ENCODE measurements at regions not wholly inside any gene's neighbourhood (a gene's known extent, or its start where the extent isn't known, plus 50 kb on each side); places are given as distances from the start of the nearest gene placed in this dataset.

GRCh38 chr2:234666911-234667310 lies 170.0 kb upstream of the ARL4C start:
- no peak for DNase-seq (ENCODE audit: low spot score in 2 of 2)
- Histone ChIP-seq H3K9me3 (peaks cover 3% of the 10 kb centered on the region), H3K36me3 (no peaks in the 10 kb centered on the region), H3K27me3 (no peaks in the 10 kb centered on the region), H3K27ac (no peak overlapping the region), H3K4me1 (no peaks in the 10 kb centered on the region), H3K4me3 (no peak overlapping the region)
- no peak for TF ChIP-seq EP300 (IDR thresholded peaks at IDR 0.05)
- no peak for TF ChIP-seq POLR2A (IDR thresholded peaks at IDR 0.05)
- TF ChIP-seq POLR2AphosphoS5 (IDR thresholded peaks at IDR 0.05) = no peak
- no peak for TF ChIP-seq CTCF (IDR thresholded peaks at IDR 0.05)
- WGBS = 94% methylated on average over 3 of the region's 3 CpGs

GRCh38 chr2:234665304-234665703 lies 168.4 kb upstream of the ARL4C start:
- Histone ChIP-seq H3K27me3 (no peaks in the 10 kb centered on the region), H3K36me3 (no peaks in the 10 kb centered on the region), H3K27ac (no peak overlapping the region), H3K9me3 (peaks cover 3% of the 10 kb centered on the region), H3K4me3 (no peak overlapping the region), H3K4me1 (no peaks in the 10 kb centered on the region)
- WGBS = 94% methylated on average over 1 of the region's 1 CpG
- no peak for TF ChIP-seq EP300 (IDR thresholded peaks at IDR 0.05)
- no peak for TF ChIP-seq CTCF (IDR thresholded peaks at IDR 0.05)
- no peak for TF ChIP-seq POLR2AphosphoS5 (IDR thresholded peaks at IDR 0.05)
- TF ChIP-seq POLR2A (IDR thresholded peaks at IDR 0.05) = no peak
- DNase-seq (ENCODE audit: low spot score in 2 of 2) = no peak

- Histone ChIP-seq H3K4me3 (no peak overlapping the region), H3K4me1 (no peaks in the 10 kb centered on the region), H3K27me3 (no peaks in the 10 kb centered on the region), H3K27ac (no peak overlapping the region), H3K9me3 (peaks cover 3% of the 10 kb centered on the region), H3K36me3 (no peaks in the 10 kb centered on the region)
- TF ChIP-seq CTCF (IDR thresholded peaks at IDR 0.05) (no peak), POLR2AphosphoS5 (IDR thresholded peaks at IDR 0.05) (no peak), EP300 (IDR thresholded peaks at IDR 0.05) (no peak), POLR2A (IDR thresholded peaks at IDR 0.05) (no peak)
- DNase-seq (ENCODE audit: low spot score in 2 of 2) = no peak
- WGBS = 50% methylated on average over 2 of the region's 2 CpGs
Measured at GRCh38 chr2:234661849-234662248, 165.0 kb upstream of the ARL4C start.

- no peak overlapping the region for H3K4me3 ChIP-seq
- no peaks in the 10 kb centered on the region for H3K4me1 ChIP-seq
- no peaks in the 10 kb centered on the region for H3K27me3 ChIP-seq
- TF ChIP-seq CTCF (IDR thresholded peaks at IDR 0.05) (no peak), POLR2AphosphoS5 (IDR thresholded peaks at IDR 0.05) (no peak), POLR2A (IDR thresholded peaks at IDR 0.05) (no peak), EP300 (IDR thresholded peaks at IDR 0.05) (no peak)
- no peaks in the 10 kb centered on the region for H3K36me3 ChIP-seq
- peaks cover 3% of the 10 kb centered on the region for H3K9me3 ChIP-seq
- WGBS = 67% methylated on average over 3 of the region's 3 CpGs
- no peak overlapping the region for H3K27ac ChIP-seq
- DNase-seq (ENCODE audit: low spot score in 2 of 2) = no peak
Measured at GRCh38 chr2:234661175-234661574, 164.3 kb upstream of the ARL4C start.

- WGBS = 87% methylated on average over 2 of the region's 2 CpGs
- no peaks in the 10 kb centered on the region for H3K9me3 ChIP-seq
- H3K36me3 ChIP-seq = no peaks in the 10 kb centered on the region
- no peak for DNase-seq (ENCODE audit: low spot score in 2 of 2)
- H3K27me3 ChIP-seq = no peaks in the 10 kb centered on the region
- no peaks in the 10 kb centered on the region for H3K4me1 ChIP-seq
- H3K27ac ChIP-seq = no peak overlapping the region
- no peak for TF ChIP-seq EP300 (IDR thresholded peaks at IDR 0.05)
- no peak for TF ChIP-seq POLR2AphosphoS5 (IDR thresholded peaks at IDR 0.05)
- TF ChIP-seq POLR2A (IDR thresholded peaks at IDR 0.05) = no peak
- TF ChIP-seq CTCF (IDR thresholded peaks at IDR 0.05) = no peak
- no peak overlapping the region for H3K4me3 ChIP-seq
Measured at GRCh38 chr2:234655706-234656105, 158.8 kb upstream of the ARL4C start.

Data from suprapubic skin (tissue), 4 donors.